DOHH2 (cell line): ENCODE measurements at regions not wholly inside any gene's neighbourhood (a gene's known extent, or its start where the extent isn't known, plus 50 kb on each side); places are given as distances from the start of the nearest gene placed in this dataset.
A peak's percentile ranks its signal among the peaks of the same experiment; 100 is the strongest.
"Not testable (repeated sequence)": the region's sequence is repeated elsewhere in the genome, so short reads cannot be mapped to it uniquely, and the experiment has no call there.

ENCODE experiments used
- H3F3A ChIP-seq: fragments of 200-600 bp; sonication (generic), shearing (Covaris generic); 2 replicates; pipeline ENCODE4 v1.6.0; 2016; ENCODE audit warnings: antibody characterized with exemption, mild to moderate bottlenecking; ENCODE audit not compliant: control insufficient read depth, insufficient read depth
- H3K27ac ChIP-seq: fragments of 200-600 bp; sonication (generic); 2 replicates; pipeline ENCODE4 v1.5.1; 2014; ENCODE audit warnings: low read depth, mild to moderate bottlenecking, low read length, moderate library complexity
- H3K27me3 ChIP-seq: fragments of 200-600 bp; sonication (generic); 2 replicates; pipeline ENCODE4 v1.6.1; 2014; ENCODE audit warnings: mild to moderate bottlenecking, low read length, mixed read lengths; ENCODE audit not compliant: control insufficient read depth
- H3K36me3 ChIP-seq: fragments of 200-600 bp; sonication (generic); 2 replicates; pipeline ENCODE4 v1.6.1; 2014; ENCODE audit warnings: mild to moderate bottlenecking, low read length, moderate library complexity, mixed read lengths; ENCODE audit not compliant: control insufficient read depth
- H3K4me1 ChIP-seq: fragments of 200-600 bp; sonication (generic); 2 replicates; pipeline ENCODE4 v1.6.1; 2014; ENCODE audit warnings: mild to moderate bottlenecking, low read length, mixed read lengths; ENCODE audit not compliant: control insufficient read depth
- H3K4me2 ChIP-seq: fragments of 200-600 bp; sonication (generic); 2 replicates; pipeline ENCODE4 v1.6.0; 2014; ENCODE audit warnings: mild to moderate bottlenecking, low read length, moderate library complexity
- H3K4me3 ChIP-seq: fragments of 200-600 bp; sonication (generic); 2 replicates; pipeline ENCODE4 v1.5.1; 2014; ENCODE audit warnings: mild to moderate bottlenecking, low read length, mixed read lengths
- H3K79me2 ChIP-seq: fragments of 200-600 bp; sonication (generic); 2 replicates; pipeline ENCODE4 v1.6.1; 2014; ENCODE audit warnings: mild to moderate bottlenecking, low read length, mixed read lengths; ENCODE audit not compliant: control insufficient read depth
- H3K9me2 ChIP-seq: fragments of 200-600 bp; sonication (generic); replicated peaks from 2 replicates; pipeline ENCODE4 v1.6.1; 2014; ENCODE audit warnings: mild to moderate bottlenecking, low read length, mixed read lengths; ENCODE audit not compliant: control insufficient read depth
- H3K9me3 ChIP-seq: fragments of 200-600 bp; sonication (generic); 2 replicates; pipeline ENCODE4 v1.6.1; 2014; ENCODE audit warnings: antibody characterized with exemption, low read length, mixed read lengths; ENCODE audit not compliant: control insufficient read depth, insufficient read depth
- H4K20me1 ChIP-seq: fragments of 200-600 bp; sonication (generic); 2 replicates; pipeline ENCODE4 v1.6.0; 2014; ENCODE audit warnings: low read depth, mild to moderate bottlenecking, antibody characterized with exemption, low read length, moderate library complexity; ENCODE audit not compliant: control insufficient read depth, insufficient read depth
- EZH2phosphoT487 ChIP-seq: fragments of 200-600 bp; sonication (generic); IDR thresholded peaks from 2 replicates; pipeline ENCODE4 v1.6.1; 2017; ENCODE audit warnings: borderline replicate concordance, mild to moderate bottlenecking, antibody characterized with exemption, low read length, moderate library complexity, mixed read lengths
- TF ChIP-seq, protein P1 (sequence below): fragments of 200-600 bp; sonication (generic); IDR thresholded peaks from one replicate; pipeline ENCODE4 v1.5.1; 2014; ENCODE audit warnings: antibody characterized with exemption, mild to moderate bottlenecking, low read depth, low read length; ENCODE audit not compliant: poor library complexity, severe bottlenecking

DNA sequence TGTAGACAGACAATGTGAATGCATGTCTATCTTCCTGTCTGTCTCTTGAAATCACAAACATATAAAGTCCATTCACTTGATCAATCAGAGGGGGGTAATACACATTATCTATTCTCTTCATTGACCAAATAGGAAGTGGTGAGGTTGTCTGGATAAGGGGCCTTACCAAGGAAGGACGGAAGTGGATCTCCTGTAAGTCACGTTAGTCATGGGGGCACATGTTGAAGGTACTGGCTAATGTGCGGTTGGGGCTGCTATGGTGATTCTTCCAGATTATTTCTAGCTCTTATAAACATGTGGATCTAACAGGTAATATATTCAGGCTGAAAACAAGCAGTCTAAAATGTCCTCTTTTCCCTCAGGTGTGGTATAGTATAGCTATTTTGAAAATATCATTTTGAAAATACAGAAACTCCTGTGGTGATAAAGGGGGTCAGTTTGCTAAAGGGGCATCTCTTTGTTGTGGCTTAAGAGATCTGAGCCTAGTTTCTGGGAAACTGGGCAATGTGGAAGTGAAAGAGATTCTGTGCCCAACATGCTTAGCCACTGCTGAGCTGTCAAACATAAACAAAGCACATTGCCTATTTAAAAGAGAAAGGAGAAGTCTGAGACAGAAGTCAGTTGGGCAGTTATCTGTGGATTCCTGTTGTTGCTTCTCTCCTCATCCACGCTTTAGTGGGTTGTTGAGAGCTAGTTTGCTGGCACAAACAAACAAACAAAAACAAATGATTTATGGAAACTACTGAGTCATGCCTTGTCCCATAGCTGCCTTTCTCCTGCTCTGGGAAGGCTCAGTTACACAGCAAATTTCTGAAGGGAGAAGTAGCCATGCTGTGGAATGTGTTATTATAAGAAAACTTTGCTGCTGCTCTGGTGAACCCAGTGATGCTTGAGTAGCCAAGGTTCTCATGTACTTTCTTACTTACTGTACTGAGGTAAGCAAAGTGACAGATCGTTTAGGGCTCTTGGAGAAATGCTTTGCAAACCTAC is 166.9 kb downstream of the HLX start:
- Histone ChIP-seq H3F3A (peaks cover 7% of the 10 kb centered on the region; the same call in 1 of the 2 replicates), H3K4me1 (peaks cover 33% of the 10 kb centered on the region), H3K9me3 (no peaks in the 10 kb centered on the region; the same call in 1 of the 2 replicates), H3K79me2 (no peaks in the 10 kb centered on the region), H3K4me3 (peak overlapping the region; percentile 47), H3K27me3 (no peaks in the 10 kb centered on the region), H4K20me1 (no peaks in the 10 kb centered on the region), H3K4me2 (peak overlapping the region; percentile 65), H3K36me3 (no peaks in the 10 kb centered on the region), H3K9me2 (no peaks in the 10 kb centered on the region), H3K27ac (peak overlapping the region; percentile 80)
- TF ChIP-seq, protein P1, sequence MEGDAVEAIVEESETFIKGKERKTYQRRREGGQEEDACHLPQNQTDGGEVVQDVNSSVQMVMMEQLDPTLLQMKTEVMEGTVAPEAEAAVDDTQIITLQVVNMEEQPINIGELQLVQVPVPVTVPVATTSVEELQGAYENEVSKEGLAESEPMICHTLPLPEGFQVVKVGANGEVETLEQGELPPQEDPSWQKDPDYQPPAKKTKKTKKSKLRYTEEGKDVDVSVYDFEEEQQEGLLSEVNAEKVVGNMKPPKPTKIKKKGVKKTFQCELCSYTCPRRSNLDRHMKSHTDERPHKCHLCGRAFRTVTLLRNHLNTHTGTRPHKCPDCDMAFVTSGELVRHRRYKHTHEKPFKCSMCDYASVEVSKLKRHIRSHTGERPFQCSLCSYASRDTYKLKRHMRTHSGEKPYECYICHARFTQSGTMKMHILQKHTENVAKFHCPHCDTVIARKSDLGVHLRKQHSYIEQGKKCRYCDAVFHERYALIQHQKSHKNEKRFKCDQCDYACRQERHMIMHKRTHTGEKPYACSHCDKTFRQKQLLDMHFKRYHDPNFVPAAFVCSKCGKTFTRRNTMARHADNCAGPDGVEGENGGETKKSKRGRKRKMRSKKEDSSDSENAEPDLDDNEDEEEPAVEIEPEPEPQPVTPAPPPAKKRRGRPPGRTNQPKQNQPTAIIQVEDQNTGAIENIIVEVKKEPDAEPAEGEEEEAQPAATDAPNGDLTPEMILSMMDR: no peak
- no peak for TF ChIP-seq EZH2phosphoT487

DNA sequence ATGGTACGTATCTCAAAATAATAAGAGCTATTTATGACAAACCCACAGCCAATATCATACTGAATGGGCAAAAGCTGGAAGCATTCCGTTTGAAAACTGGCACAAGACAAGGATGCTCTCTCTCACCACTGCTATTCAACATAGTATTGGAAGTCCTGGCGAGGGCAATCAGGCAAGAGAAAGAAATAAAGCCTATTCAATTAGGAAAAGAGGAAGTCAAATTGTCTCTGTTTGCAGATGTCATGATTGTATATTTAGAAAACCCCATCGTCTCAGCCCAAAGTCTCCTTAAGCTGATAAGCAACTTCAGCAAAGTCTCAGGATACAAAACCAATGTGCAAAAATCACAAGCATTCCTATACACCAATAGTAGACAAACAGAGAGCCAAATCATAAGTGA is 172.1 kb downstream of the HLX start:
- H3K27me3 ChIP-seq: not testable (repeated sequence)

DNA sequence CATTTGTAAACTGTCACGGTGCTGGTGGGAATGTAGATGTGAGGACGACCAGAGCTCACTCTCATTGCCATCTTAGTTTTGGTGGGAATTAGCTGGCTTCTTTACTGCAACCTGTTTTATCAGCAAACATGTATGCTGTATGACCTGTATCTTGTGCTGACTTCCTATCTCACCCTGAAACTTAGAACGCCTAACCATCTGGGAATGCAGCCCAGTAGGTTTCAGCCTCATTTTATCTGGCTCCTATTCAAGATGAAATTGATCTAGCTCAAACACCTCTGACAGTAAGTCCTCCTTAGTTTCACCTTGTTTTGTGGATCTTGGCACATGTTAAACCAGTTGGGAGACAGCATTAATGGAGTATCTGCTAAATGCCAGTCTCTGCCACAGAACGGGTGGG is 174.6 kb downstream of the HLX start:
- Histone ChIP-seq H3K9me3 (no peaks in the 10 kb centered on the region; the same call in 1 of the 2 replicates), H3K79me2 (no peaks in the 10 kb centered on the region), H3K4me3 (no peak overlapping the region), H3F3A (no peaks in the 10 kb centered on the region), H3K9me2 (no peaks in the 10 kb centered on the region), H3K4me2 (no peak overlapping the region), H3K27me3 (no peaks in the 10 kb centered on the region), H4K20me1 (no peaks in the 10 kb centered on the region), H3K36me3 (no peaks in the 10 kb centered on the region), H3K27ac (no peak overlapping the region), H3K4me1 (peaks cover 7% of the 10 kb centered on the region)
- TF ChIP-seq EZH2phosphoT487: no peak
- TF ChIP-seq, protein P1: no peak

More for the DNA sequence above, 172.1 kb downstream of the HLX start:
- H4K20me1 ChIP-seq, H3K4me3 ChIP-seq, H3F3A ChIP-seq, H3K4me2 ChIP-seq, H3K9me3 ChIP-seq, H3K9me2 ChIP-seq, H3K27ac ChIP-seq, H3K36me3 ChIP-seq, H3K79me2 ChIP-seq: not testable (repeated sequence)
- H3K4me1 ChIP-seq: peaks cover 25% of the 10 kb centered on the region

DNA sequence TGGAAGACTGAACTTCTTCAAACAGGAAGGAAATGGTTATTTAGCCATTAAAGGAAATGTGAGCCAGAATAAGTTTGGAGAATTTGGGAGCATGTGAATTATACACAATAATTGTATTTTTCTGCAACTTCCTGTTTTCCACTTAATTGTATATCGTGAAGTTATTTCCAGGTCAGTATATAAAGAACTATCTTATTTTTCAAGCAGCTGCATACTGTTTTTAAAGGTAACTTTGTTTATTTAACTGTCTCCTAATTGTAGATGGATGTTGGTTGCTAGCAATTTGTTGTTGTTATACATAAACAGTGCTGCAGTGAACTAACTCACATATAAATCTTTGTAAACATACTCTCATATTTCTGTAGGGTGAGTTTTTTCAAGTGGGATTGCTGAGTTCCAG is 180.3 kb downstream of the HLX start:
- Histone ChIP-seq H3K9me3 (no peaks in the 10 kb centered on the region), H3F3A (no peaks in the 10 kb centered on the region), H3K27ac (no peak overlapping the region), H3K36me3 (no peaks in the 10 kb centered on the region), H4K20me1 (no peaks in the 10 kb centered on the region), H3K27me3 (no peaks in the 10 kb centered on the region), H3K4me1 (peaks cover 5% of the 10 kb centered on the region), H3K9me2 (no peaks in the 10 kb centered on the region), H3K4me3 (no peak overlapping the region), H3K79me2 (no peaks in the 10 kb centered on the region), H3K4me2 (no peak overlapping the region)
- TF ChIP-seq, protein P1: no peak
- no peak for TF ChIP-seq EZH2phosphoT487
